Fibroblast of pulmonary artery (primary cell): ENCODE measurements at regions not wholly inside any gene's neighbourhood (a gene's known extent, or its start where the extent isn't known, plus 50 kb on each side); places are given as distances from the start of the nearest gene placed in this dataset.

Experiments used
- DNase-seq: peaks from one replicate; pipeline ENCODE4 v3.0.0-alpha.2; 2010; ENCODE audit warnings: low read depth
- H3K4me3 ChIP-seq: replicated peaks from 2 replicates; pipeline ENCODE4 v1.5.1; 2011; ENCODE audit warnings: low read depth, mild to moderate bottlenecking, control low read depth, low read length, moderate library complexity
- TF ChIP-seq, protein P1 (sequence below): IDR thresholded peaks from 2 replicates; pipeline ENCODE4 v1.5.1; 2011; ENCODE audit warnings: mild to moderate bottlenecking, control low read depth, low read length, inconsistent platforms; ENCODE audit errors: missing control alignments

DNA sequence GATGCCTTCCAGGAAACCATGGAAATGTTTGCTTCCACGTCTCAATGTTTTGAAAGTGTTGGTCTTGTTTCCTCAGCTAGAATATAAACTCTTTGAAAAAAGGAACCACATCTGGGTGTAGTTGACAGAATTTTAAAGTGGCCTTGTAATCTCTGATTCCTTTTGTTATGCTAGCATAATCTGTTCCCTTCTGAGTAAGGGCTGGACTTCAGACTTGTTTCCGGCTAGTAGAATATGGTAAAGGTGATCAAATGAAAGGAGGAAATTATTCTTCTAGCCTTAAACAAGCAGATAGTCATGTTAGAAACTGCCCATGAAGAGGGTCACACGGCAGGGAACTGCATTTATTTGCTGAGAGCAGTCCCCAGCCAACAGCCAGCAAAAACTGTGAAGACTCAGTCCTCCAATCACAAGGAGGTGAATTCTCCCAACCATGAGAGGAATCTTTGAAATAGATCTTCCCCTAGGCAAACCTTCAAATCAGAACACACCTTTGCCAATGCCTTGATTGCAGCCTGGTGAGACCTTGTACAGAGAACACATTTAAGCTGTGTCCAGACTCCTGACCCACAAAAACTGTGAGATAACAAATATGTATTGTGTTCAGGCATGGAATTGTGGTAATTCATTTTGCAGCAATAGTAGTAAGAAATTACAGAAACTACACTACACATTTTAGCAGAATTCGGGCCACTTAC is 316.9 kb upstream of the SP8 start:
- TF ChIP-seq, protein P1, sequence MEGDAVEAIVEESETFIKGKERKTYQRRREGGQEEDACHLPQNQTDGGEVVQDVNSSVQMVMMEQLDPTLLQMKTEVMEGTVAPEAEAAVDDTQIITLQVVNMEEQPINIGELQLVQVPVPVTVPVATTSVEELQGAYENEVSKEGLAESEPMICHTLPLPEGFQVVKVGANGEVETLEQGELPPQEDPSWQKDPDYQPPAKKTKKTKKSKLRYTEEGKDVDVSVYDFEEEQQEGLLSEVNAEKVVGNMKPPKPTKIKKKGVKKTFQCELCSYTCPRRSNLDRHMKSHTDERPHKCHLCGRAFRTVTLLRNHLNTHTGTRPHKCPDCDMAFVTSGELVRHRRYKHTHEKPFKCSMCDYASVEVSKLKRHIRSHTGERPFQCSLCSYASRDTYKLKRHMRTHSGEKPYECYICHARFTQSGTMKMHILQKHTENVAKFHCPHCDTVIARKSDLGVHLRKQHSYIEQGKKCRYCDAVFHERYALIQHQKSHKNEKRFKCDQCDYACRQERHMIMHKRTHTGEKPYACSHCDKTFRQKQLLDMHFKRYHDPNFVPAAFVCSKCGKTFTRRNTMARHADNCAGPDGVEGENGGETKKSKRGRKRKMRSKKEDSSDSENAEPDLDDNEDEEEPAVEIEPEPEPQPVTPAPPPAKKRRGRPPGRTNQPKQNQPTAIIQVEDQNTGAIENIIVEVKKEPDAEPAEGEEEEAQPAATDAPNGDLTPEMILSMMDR: no peak

DNA sequence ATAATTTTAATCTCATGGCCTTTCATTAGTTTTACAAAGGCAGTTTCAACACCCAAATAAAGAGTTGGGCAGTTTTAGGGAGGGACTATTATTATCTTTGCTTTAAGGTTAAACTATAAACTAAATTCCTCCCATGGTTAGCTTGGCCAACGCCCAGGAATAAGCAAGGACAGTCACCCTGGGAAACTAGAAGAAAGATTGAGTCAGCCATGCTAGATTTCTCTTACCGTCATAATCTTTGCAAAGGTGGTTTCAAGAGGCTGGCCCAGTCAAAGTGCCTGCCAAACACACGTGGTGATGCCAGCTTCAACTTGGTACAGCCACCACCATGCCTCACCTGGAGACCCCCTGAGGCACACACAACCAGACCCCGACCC is 317.4 kb upstream of the SP8 start:
- DNase-seq: no peak
- no peak overlapping the region for H3K4me3 ChIP-seq
- TF ChIP-seq, protein P1: no peak

More for the DNA sequence above, 316.9 kb upstream of the SP8 start:
- H3K4me3 ChIP-seq: no peak overlapping the region
- no peak for DNase-seq

DNA sequence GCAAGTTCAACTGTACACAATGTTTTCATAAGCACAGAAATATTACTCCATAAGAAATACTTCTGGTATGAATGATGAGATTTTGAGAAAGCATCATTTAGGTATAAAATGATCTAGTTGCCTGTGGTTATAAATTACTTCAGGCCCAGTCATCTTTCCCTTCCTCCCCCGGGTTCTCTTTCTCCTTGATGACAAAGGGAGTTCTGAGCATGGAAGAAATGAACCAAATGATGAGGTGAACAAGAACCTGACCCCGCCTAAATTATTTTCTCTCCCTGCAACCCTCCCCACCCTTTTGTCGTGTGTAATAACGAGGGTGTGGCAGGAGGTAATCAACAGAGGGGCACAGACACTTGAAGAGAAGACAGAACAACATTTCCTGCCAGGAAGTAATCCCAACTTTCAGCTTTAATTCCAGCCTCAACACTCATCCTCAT is 319.6 kb upstream of the SP8 start:
- TF ChIP-seq, protein P1: no peak
- H3K4me3 ChIP-seq: no peak overlapping the region
- no peak for DNase-seq

DNA sequence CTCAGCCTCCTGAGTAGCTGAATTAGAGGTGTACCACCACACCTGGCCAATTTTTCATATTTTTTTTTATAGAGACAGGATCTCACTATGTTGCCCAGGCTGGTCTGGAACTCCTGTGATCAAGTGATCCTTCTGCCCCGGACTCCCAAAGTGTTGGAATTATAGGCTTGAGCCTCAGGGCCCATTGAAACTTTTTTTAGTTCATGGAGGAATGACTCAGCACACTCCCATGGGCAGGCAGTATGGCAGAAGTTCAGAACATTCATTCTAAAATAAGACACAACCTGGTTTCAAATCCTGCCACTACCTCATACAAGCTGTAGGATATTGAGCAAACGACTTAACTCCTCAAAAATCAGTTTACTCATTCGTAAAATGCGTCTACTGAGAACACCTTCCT is 320.4 kb upstream of the SP8 start:
- no peak for DNase-seq
- H3K4me3 ChIP-seq: no peak overlapping the region
- TF ChIP-seq, protein P1: no peak

DNA sequence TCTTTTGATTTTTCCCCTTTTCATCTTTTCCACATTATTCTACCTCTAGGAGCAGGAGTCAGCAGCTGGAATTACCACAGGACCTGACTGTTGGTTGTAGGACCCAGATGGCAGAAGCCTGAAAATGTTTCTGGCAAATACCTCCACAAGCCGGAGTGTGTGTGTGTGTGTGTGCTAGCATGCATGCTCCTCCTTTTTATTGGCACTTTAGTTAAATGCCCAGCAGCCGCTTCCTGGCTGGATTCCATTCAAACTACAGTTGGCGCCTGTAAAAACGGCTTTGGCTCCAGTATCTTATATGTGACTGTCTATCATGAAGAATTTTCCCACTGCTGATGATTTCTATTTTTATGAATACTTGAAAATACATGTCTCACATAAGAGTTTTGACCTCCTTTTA is 319.7 kb upstream of the SP4 start:
- no peak for DNase-seq
- TF ChIP-seq, protein P1: no peak
- no peak overlapping the region for H3K4me3 ChIP-seq

DNA sequence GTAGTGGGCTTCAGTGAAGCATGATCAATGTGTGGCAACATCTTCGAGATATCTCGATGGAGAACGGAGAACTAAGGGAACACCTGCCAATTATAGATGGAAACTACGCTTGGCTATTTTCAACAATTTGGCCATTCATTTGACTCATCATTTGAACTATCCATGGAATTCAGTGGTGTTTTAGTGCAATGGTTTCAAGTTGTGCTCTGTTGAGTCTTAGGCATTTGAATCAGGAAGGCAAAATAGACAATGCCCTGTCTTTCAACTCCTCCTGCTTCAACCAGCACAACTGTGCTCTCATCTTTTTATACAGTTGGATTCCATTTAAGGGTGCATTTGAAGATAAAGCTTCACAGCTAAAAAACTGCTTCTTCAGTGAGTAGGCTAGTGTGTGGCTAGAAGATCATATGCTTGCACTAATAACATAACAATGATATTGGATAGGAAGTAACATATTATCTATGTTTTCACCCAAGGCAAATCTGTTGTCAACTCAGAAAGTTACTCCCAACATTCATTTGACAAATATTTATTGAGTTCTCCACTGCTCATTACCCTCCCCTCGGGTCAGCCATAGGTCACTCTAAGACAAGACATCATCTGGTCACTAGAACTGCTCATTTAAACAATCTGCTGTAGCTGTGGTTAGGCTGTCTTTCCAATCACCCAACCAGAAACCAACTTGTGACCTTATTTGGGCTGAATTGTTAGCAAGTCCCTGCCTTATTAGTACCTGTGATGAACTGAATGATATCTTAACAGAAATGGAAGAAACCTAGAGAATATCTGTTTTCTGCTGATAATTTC is 314.1 kb upstream of the SP4 start:
- no peak for DNase-seq
- H3K4me3 ChIP-seq: no peak overlapping the region
- TF ChIP-seq, protein P1: no peak

DNA sequence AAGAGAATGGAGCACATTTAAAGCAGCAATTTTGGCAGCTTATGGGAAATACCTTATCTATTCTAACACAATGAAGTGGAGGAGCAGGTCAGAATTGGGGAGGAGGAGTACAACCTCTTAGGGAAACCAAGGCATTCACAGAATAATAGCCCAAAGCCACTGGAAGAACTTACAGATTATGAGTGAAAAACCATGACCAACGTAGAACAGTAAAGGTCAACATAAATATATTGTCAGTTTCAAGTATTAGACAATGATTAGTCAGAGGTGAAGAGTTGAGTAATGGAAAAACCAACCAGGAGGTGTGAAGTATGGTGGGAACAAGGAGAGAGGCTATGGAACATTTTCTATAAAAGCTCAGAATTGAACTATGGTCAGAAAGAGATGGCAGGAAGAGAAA is 304.3 kb upstream of the SP4 start:
- TF ChIP-seq, protein P1: no peak

More for the DNA sequence above, 304.3 kb upstream of the SP4 start:
- no peak for DNase-seq
- no peak overlapping the region for H3K4me3 ChIP-seq
